ENCODE measurements at regions not wholly inside any gene's neighbourhood (a gene's known extent, or its start where the extent isn't known, plus 50 kb on each side); places are given as distances from the start of the nearest gene placed in this dataset.

- no peak for DNase-seq
Observed at GRCh38 chrX:20861113-20861512, 513.1 kb upstream of the CNKSR2 start.

- no peak for DNase-seq
Observed at GRCh38 chrX:20857746-20858145, 516.5 kb upstream of the CNKSR2 start.

- no peak for DNase-seq
Observed at GRCh38 chrX:20838477-20838876, 535.7 kb upstream of the CNKSR2 start.

- peak; percentile 13 for DNase-seq
Observed at GRCh38 chrX:20829665-20830491, 544.3 kb upstream of the CNKSR2 start.

DNA sequence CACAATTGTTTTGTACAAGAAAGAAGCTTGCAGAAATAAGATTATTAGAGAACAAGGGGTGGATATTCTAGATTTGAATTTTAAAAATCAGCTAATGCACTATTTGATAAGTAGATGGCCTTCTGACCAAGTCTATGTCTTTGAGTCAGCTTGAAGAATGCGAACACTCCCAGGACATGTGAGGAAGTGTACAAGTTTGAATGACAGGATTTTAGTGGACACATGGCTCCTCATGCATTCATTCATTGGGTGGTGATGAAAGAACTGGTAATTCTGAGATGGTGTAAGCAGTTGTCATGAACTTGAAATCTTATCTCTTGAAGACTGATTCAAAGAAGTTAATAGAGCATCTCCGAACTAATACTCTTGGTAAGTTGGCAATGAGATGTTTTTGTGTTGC, 548.2 kb upstream of the CNKSR2 start:
- no peak for DNase-seq

GRCh38 chrX:20803971-20804370, 537.3 kb upstream of the RPS6KA3 start:
- DNase-seq = no peak

GRCh38 chrX:20802036-20802435, 535.3 kb upstream of the RPS6KA3 start:
- DNase-seq = no peak

DNA sequence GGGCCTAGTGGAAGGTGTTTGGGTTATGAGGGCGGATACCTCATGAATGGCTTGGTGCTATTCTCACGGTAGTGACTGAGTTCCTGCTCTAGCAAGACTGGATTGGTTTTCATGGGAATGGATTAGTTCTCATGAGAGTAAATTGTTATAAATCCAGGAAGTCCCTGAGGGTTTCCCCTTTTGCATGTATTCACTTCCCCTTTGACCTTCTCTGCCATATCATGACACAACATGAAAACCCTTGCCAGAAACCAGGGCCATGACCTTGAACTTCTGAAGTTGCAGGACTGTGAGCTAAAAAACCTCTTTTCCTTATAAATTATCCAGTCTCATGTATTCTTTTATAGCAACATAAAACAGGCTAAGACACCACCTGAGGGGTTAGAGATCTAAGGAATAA, 529.7 kb upstream of the RPS6KA3 start:
- DNase-seq = no peak

GRCh38 chrX:20789103-20789502, 522.4 kb upstream of the RPS6KA3 start:
- DNase-seq = no peak

DNA sequence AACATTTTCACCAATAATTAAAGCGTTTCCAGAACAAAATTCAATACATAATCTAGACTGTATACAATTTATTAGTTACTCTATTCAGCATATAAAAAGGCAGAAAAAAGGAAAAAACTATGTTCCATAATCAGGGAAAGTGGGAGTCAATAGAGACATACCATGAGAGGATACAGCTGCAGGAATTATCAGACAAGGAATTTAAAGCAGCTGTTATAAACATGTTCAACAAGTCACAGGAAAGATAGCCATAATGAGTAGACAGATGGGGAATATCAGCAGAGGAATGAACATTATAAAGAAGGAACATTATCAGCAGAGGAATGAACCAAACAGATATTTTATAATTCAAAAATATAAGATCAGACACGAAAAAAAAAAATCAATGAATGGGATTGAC, 500.6 kb upstream of the RPS6KA3 start:
- DNase-seq = no peak

DNA sequence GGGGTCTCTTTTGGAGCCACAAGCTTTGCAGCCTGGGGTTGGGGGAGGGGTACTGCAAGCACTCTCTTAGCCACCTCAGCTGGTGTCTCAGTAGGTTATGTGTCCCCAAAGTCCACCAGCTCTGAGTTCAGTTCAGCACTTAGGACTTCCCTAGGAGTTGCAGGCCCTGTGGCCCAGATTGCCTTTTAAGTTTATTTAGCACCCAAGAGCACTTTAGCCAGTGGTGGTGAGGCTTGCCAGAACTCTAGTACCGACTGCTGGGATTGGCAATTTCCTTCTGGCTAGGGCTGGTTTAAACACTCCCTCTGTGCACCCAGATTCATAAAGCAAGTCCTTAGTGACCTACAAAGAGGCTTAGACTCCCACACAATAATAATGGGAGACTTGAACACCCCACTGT, 489.9 kb upstream of the RPS6KA3 start:
- DNase-seq = no peak

GRCh38 chrX:20753076-20753475, 486.4 kb upstream of the RPS6KA3 start:
- DNase-seq = no peak

DNA sequence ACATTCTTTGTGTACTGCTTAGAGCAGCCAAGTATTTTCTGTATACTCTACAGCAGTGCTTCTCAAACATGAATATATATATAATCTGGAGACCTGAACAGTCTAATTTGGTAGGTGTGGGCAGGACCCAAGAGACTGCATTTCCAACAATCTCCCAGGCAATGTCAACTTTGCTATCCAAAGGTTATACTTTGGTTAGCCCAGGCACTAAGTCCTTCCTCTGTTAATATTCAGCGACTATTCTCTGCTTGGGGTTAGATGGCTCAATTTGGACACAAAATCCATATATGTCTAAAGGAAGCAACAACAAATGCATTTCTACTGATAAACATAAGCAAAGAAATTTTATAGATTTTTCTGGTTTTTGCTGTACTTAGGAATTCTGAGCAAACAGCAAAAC, 480.0 kb upstream of the RPS6KA3 start:
- no peak for DNase-seq

DNA sequence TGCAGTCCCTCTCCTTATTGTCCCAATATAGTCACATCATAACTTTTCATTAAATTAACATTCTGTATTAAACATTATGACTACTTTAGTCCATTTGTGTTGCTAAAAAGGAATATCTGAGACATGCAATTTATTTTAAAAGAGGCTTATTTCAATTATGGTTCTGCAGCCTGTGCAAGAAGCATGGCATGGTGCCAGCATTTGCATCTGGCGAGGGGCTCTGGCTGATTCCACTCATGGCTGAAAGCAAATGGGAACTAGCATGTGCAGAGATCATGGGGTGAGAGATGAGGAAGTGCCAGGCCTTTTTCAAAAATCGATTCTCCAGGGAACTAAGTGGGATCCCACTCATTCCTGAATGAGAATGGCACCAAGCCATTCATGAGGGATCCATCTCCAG, 476.3 kb upstream of the RPS6KA3 start:
- DNase-seq = no peak

GRCh38 chrX:20742106-20742505, 475.4 kb upstream of the RPS6KA3 start:
- no peak for DNase-seq

GRCh38 chrX:20740443-20740842, 473.7 kb upstream of the RPS6KA3 start:
- no peak for DNase-seq

GRCh38 chrX:20739038-20739745, 472.5 kb upstream of the RPS6KA3 start:
- no peak for DNase-seq

DNA sequence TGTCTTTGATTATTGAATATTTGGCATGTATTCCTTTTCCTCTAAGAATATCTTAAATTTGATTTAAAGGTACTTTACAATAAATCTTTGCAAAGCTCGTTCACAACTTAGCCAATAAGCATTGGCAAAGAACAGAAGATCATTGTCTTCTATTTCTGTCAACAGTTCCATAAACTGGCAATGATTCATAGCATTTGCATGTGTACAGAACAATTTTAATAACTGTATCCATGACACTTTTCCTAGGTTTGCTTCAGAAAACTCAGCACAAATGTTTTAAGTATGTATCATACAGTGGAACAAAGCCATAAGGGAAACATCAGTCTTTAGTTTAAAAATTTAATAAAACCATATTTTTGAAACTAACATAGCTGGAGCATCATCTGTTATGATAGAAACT, 462.7 kb upstream of the RPS6KA3 start:
- DNase-seq = no peak

DNA sequence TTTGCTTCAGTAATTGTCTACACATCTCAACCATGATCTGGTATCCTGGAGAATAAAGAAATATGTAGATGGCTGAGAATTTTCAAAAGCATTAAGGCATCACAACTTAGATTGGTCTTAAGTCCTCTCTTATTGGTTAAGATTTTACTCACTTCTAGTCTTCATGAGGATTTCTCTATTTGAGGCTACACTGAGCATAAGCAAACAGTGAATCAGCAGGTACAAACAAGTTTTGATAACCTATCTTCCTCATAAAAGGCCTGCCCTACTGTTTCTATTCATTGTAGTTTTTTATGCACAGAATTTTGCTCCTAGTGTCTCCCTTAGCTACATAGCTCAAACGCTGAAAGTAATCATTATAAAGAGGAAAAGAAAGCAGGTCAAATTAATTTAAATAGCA, 460.7 kb upstream of the RPS6KA3 start:
- DNase-seq = no peak

DNA sequence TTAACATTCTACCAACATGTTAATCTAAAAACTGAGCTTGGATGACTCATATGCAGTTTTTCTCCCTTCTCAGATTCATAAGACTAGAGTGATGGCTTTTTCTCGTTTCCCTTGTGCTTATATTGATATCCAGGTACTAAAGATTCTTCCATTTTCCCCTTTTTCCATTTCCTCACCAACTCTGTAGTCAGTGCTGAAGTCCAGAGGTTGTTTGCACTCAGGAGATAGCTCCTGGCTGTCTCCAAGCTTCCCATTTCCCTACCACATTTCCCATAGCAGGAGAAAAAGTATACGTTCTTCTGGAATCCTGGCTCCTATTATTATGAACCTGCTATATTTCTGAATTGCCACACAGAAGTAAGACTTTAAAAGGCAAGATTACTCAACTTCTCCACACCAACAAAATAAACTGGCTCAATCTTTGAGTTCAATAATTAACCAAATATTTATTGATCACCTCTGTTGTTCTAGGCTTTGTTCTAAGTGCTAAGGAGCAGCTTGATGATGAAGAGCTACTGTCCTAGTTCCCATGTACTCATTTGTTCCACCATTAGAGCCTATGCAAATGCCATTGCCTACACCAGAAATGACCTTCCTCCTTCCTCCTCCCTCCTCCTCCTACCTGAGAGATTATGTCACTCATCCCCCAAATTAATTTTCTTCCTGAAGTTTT, 454.4 kb upstream of the RPS6KA3 start:
- no peak for DNase-seq

DNA sequence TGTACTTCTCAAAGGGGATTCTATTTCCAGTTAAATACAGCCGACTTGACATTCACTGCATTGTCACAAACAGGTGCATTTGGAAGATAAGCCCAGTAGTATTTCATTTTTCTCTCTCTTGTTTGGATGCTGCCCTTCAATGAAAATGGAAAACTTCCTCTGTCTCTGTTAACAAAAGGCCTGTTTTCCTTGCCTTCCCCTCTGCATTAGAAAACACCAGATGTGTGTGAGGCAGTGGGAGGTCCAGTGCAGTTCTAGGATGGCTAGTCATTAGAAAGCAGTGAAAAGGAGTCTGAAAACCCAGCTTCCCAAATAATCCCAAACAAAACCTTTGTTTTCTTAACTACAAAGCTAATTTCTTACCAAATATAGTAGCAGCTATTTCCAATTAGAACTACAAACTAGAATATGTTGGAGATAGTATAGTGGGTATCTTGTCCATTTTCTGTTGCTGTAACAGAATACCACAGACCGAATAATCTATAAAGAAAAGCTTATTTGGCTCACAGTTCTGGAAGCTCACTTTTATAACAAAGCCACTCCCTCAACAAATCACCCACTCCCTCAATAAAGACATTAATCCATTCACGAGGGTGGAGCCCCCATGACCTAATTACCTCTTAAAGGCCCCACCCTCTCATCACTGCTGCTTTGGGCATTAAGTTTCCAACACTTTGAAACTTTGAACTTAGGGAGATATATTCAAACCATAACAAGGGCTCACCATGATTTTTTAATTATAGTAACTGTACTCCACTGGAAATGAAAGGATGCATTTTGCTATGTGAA, 452.1 kb upstream of the RPS6KA3 start:
- no peak for DNase-seq

DNA sequence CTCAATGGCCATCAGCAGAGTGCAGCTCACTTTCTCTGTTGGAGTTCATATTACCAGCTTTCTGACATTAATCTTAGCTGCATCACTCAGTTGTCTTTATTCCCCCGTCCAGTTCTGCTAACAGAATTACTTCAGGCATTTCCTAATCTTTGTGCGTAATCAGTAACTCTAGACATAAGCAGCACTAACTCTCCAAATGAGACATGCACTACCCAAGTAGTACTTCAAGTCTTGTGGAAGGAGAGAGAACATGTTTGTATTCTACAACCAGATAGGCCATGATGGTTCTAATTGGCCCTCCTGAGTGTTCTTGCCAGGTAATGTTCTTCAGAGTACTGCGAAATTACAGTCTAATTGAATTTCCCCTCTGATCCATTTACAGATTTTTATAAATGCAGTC, 448.5 kb upstream of the RPS6KA3 start:
- DNase-seq = no peak

DNA sequence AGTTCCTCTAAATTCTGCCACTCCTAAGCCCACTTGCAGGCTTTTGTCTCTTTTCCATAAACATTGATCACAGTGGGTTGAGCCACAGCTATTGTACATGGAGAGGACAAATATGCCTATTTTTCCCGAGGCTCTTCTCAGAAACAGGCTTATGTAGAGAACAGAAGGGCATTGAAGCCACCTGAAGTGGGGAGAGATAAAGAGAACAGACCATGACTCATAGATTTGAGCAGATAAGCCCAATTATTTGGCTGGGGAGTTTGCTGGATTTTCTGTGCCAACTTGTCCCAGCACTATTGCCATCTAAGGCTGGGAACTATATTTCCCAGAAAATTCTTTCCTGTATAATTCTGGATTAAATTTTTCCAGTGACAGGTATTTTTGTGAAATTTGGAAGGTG, 446.1 kb upstream of the RPS6KA3 start:
- DNase-seq = no peak
